Gastrocnemius medialis (tissue), 4 donors: ENCODE measurements at regions not wholly inside any gene's neighbourhood (a gene's known extent, or its start where the extent isn't known, plus 50 kb on each side); places are given as distances from the start of the nearest gene placed in this dataset.

Experiments used
- POLR2A ChIP-seq, 2 donors: fragments of 450-650 bp; IDR thresholded peaks; one replicate each; pipeline ENCODE4 v1.6.1; 2017; ENCODE audit warnings: antibody characterized with exemption in 2 of 2, mild to moderate bottlenecking in 2 of 2, moderate library complexity in 2 of 2
- TF ChIP-seq, protein P1 (sequence below), 5 experiments: fragments of 450-650 bp in 3 of 5; fragments of 200-600 bp in 2 of 5; sonication (generic) in 2 of 5; IDR thresholded peaks in 4 of 5; conservative IDR thresholded peaks in 1 of 5; 1 replicate in 4 of 5; 2 replicates in 1 of 5; pipeline ENCODE4 v1.5.1; 2016 to 2019; ENCODE audit warnings: antibody characterized with exemption in 5 of 5, mild to moderate bottlenecking in 3 of 5, moderate library complexity in 3 of 5

GRCh38 chr3:95407709-95408463 lies 1345.0 kb downstream of the NSUN3 start:
- TF ChIP-seq, protein P1, sequence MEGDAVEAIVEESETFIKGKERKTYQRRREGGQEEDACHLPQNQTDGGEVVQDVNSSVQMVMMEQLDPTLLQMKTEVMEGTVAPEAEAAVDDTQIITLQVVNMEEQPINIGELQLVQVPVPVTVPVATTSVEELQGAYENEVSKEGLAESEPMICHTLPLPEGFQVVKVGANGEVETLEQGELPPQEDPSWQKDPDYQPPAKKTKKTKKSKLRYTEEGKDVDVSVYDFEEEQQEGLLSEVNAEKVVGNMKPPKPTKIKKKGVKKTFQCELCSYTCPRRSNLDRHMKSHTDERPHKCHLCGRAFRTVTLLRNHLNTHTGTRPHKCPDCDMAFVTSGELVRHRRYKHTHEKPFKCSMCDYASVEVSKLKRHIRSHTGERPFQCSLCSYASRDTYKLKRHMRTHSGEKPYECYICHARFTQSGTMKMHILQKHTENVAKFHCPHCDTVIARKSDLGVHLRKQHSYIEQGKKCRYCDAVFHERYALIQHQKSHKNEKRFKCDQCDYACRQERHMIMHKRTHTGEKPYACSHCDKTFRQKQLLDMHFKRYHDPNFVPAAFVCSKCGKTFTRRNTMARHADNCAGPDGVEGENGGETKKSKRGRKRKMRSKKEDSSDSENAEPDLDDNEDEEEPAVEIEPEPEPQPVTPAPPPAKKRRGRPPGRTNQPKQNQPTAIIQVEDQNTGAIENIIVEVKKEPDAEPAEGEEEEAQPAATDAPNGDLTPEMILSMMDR (IDR thresholded peaks at IDR 0.05 in 4 of 5, conservative IDR thresholded peaks at IDR 0.05 in 1 of 5) = no peak
- TF ChIP-seq POLR2A (IDR thresholded peaks at IDR 0.05) = no peak
